Ishikawa (cell line): ENCODE measurements at regions not wholly inside any gene's neighbourhood (a gene's known extent, or its start where the extent isn't known, plus 50 kb on each side); places are given as distances from the start of the nearest gene placed in this dataset.

Source experiments
- CEBPB ChIP-seq: IDR thresholded peaks from 2 replicates; pipeline ENCODE4 v1.6.1; 2012
- EGR1 ChIP-seq: IDR thresholded peaks from 2 replicates; pipeline ENCODE4 v1.6.1; 2012

GRCh38 chr12:22860926-22861325 lies 236.0 kb downstream of the ETNK1 start:
- TF ChIP-seq CEBPB (no peak), EGR1 (no peak)
